HG03280 (cell line): ENCODE measurements at regions not wholly inside any gene's neighbourhood (a gene's known extent, or its start where the extent isn't known, plus 50 kb on each side); places are given as distances from the start of the nearest gene placed in this dataset.
"Not testable (repeated sequence)": the region's sequence is repeated elsewhere in the genome, so short reads cannot be mapped to it uniquely, and the experiment has no call there.

Source experiments
- ATAC-seq: cut with Tn5 transposase; IDR thresholded peaks from one replicate; pipeline ENCODE4 v1.9.1; 2021; ENCODE audit warnings: mild to moderate bottlenecking, moderate library complexity; ENCODE audit not compliant: unreplicated experiment

- ATAC-seq, result no peak
These were observed 255.4 kb upstream of the HSF2 start for GRCh38 chr6:122143813-122144601.

GRCh38 chr6:122145246-122145645 is 254.2 kb upstream of the HSF2 start:
- no peak for ATAC-seq

GRCh38 chr6:122145741-122146240 is 253.7 kb upstream of the HSF2 start:
- ATAC-seq, result no peak

GRCh38 chr6:122147291-122147690 is 252.2 kb upstream of the HSF2 start:
- no peak for ATAC-seq

GRCh38 chr6:122151066-122151465 is 248.4 kb upstream of the HSF2 start:
- no peak for ATAC-seq

GRCh38 chr6:122151763-122152162 is 247.7 kb upstream of the HSF2 start:
- no peak for ATAC-seq

- no peak for ATAC-seq
These were observed 245.9 kb upstream of the HSF2 start for GRCh38 chr6:122153557-122153956.

- ATAC-seq, result no peak
These were observed 245.3 kb upstream of the HSF2 start for GRCh38 chr6:122154155-122154554.

GRCh38 chr6:122154912-122155575 is 244.4 kb upstream of the HSF2 start:
- ATAC-seq, result no peak

- no peak for ATAC-seq
These were observed 238.3 kb upstream of the HSF2 start for GRCh38 chr6:122161136-122161535.

GRCh38 chr6:122165014-122165413 is 234.4 kb upstream of the HSF2 start:
- no peak for ATAC-seq

GRCh38 chr6:122170274-122170673 is 229.2 kb upstream of the HSF2 start:
- ATAC-seq, result no peak

GRCh38 chr6:122178988-122179387 is 220.5 kb upstream of the HSF2 start:
- no peak for ATAC-seq

- ATAC-seq, result no peak
These were observed 219.3 kb upstream of the HSF2 start for GRCh38 chr6:122180132-122180531.

- no peak for ATAC-seq
These were observed 217.4 kb upstream of the HSF2 start for GRCh38 chr6:122182061-122182460.

- ATAC-seq, result no peak
These were observed 215.0 kb upstream of the HSF2 start for GRCh38 chr6:122184401-122184827.

GRCh38 chr6:122185458-122185857 is 214.0 kb upstream of the HSF2 start:
- ATAC-seq, result not testable (repeated sequence)

- ATAC-seq, result no peak
These were observed 212.3 kb upstream of the HSF2 start for GRCh38 chr6:122187186-122187585.

- ATAC-seq, result no peak
These were observed 200.5 kb upstream of the HSF2 start for GRCh38 chr6:122198922-122199321.

- no peak for ATAC-seq
These were observed 199.0 kb upstream of the HSF2 start for GRCh38 chr6:122200440-122200839.

GRCh38 chr6:122202576-122203137 is 196.8 kb upstream of the HSF2 start:
- no peak for ATAC-seq

- ATAC-seq, result no peak
These were observed 192.4 kb upstream of the HSF2 start for GRCh38 chr6:122207061-122207460.
